ENCODE measurements at regions not wholly inside any gene's neighbourhood (a gene's known extent, or its start where the extent isn't known, plus 50 kb on each side); places are given as distances from the start of the nearest gene placed in this dataset.

GRCh38 chr20:7741866-7742265 lies 198.4 kb downstream of the HAO1 start:
- no peaks in the 10 kb centered on the region for H3K27me3 ChIP-seq (ENCODE audit: insufficient read depth, low read length)
- H3K27ac ChIP-seq (ENCODE audit: low read depth, low read length): no peak overlapping the region
- H3K4me1 ChIP-seq (ENCODE audit: insufficient read depth, low read length): no peaks in the 10 kb centered on the region
- H3K4me3 ChIP-seq (ENCODE audit: low read length): no peak overlapping the region
- H3K9me3 ChIP-seq (ENCODE audit: insufficient read depth, low read depth, low read length): no peaks in the 10 kb centered on the region
- no peaks in the 10 kb centered on the region for H3K36me3 ChIP-seq (ENCODE audit: insufficient read depth, low read length)
- 95% methylated on average over 2 of the region's 2 CpGs for WGBS
- H3K9ac ChIP-seq (ENCODE audit: low read depth, low read length): no peak overlapping the region

- 92% methylated on average over 2 of the region's 2 CpGs for WGBS
- Histone ChIP-seq H3K4me3 (ENCODE audit: low read length) (no peak overlapping the region), H3K4me1 (ENCODE audit: insufficient read depth, low read length) (no peaks in the 10 kb centered on the region), H3K27me3 (ENCODE audit: insufficient read depth, low read length) (no peaks in the 10 kb centered on the region), H3K9ac (ENCODE audit: low read depth, low read length) (no peak overlapping the region), H3K36me3 (ENCODE audit: insufficient read depth, low read length) (no peaks in the 10 kb centered on the region), H3K9me3 (ENCODE audit: insufficient read depth, low read depth, low read length) (no peaks in the 10 kb centered on the region), H3K27ac (ENCODE audit: low read depth, low read length) (no peak overlapping the region)
Observed at GRCh38 chr20:7742479-7742878, 197.8 kb downstream of the HAO1 start.

- WGBS: 100% methylated on average over 1 of the region's 1 CpG
- H3K4me1 ChIP-seq (ENCODE audit: insufficient read depth, low read length): no peaks in the 10 kb centered on the region
- H3K27ac ChIP-seq (ENCODE audit: low read depth, low read length): no peak overlapping the region
- no peak overlapping the region for H3K4me3 ChIP-seq (ENCODE audit: low read length)
- H3K9me3 ChIP-seq (ENCODE audit: insufficient read depth, low read depth, low read length): no peaks in the 10 kb centered on the region
- no peaks in the 10 kb centered on the region for H3K36me3 ChIP-seq (ENCODE audit: insufficient read depth, low read length)
- no peaks in the 10 kb centered on the region for H3K27me3 ChIP-seq (ENCODE audit: insufficient read depth, low read length)
- H3K9ac ChIP-seq (ENCODE audit: low read depth, low read length): no peak overlapping the region
Observed at GRCh38 chr20:7744411-7744810, 195.8 kb downstream of the HAO1 start.

GRCh38 chr20:7748624-7749023 lies 191.6 kb downstream of the HAO1 start:
- no peaks in the 10 kb centered on the region for H3K9me3 ChIP-seq (ENCODE audit: insufficient read depth, low read depth, low read length)
- H3K36me3 ChIP-seq (ENCODE audit: insufficient read depth, low read length): no peaks in the 10 kb centered on the region
- H3K4me1 ChIP-seq (ENCODE audit: insufficient read depth, low read length): no peaks in the 10 kb centered on the region
- no peaks in the 10 kb centered on the region for H3K27me3 ChIP-seq (ENCODE audit: insufficient read depth, low read length)
- no peak overlapping the region for H3K27ac ChIP-seq (ENCODE audit: low read depth, low read length)
- no peak overlapping the region for H3K4me3 ChIP-seq (ENCODE audit: low read length)
- H3K9ac ChIP-seq (ENCODE audit: low read depth, low read length): no peak overlapping the region

GRCh38 chr20:7754102-7754501 lies 186.2 kb downstream of the HAO1 start:
- Histone ChIP-seq H3K9me3 (ENCODE audit: insufficient read depth, low read depth, low read length) (no peaks in the 10 kb centered on the region), H3K27me3 (ENCODE audit: insufficient read depth, low read length) (no peaks in the 10 kb centered on the region), H3K27ac (ENCODE audit: low read depth, low read length) (no peak overlapping the region), H3K36me3 (ENCODE audit: insufficient read depth, low read length) (no peaks in the 10 kb centered on the region), H3K4me1 (ENCODE audit: insufficient read depth, low read length) (no peaks in the 10 kb centered on the region), H3K4me3 (ENCODE audit: low read length) (no peak overlapping the region), H3K9ac (ENCODE audit: low read depth, low read length) (no peak overlapping the region)
- 100% methylated on average over 1 of the region's 1 CpG for WGBS

GRCh38 chr20:7758406-7758805 lies 181.9 kb downstream of the HAO1 start:
- 74% methylated on average over 2 of the region's 3 CpGs for WGBS
- no peak overlapping the region for H3K4me3 ChIP-seq (ENCODE audit: low read length)
- H3K9me3 ChIP-seq (ENCODE audit: insufficient read depth, low read depth, low read length): no peaks in the 10 kb centered on the region
- no peaks in the 10 kb centered on the region for H3K27me3 ChIP-seq (ENCODE audit: insufficient read depth, low read length)
- H3K36me3 ChIP-seq (ENCODE audit: insufficient read depth, low read length): no peaks in the 10 kb centered on the region
- no peaks in the 10 kb centered on the region for H3K4me1 ChIP-seq (ENCODE audit: insufficient read depth, low read length)
- no peak overlapping the region for H3K27ac ChIP-seq (ENCODE audit: low read depth, low read length)
- no peak overlapping the region for H3K9ac ChIP-seq (ENCODE audit: low read depth, low read length)

GRCh38 chr20:7760247-7761031 lies 179.8 kb downstream of the HAO1 start:
- no peaks in the 10 kb centered on the region for H3K27me3 ChIP-seq (ENCODE audit: insufficient read depth, low read length)
- H3K9ac ChIP-seq (ENCODE audit: low read depth, low read length): no peak overlapping the region
- H3K4me1 ChIP-seq (ENCODE audit: insufficient read depth, low read length): no peaks in the 10 kb centered on the region
- H3K36me3 ChIP-seq (ENCODE audit: insufficient read depth, low read length): no peaks in the 10 kb centered on the region
- WGBS: 91% methylated on average over 1 of the region's 1 CpG
- H3K4me3 ChIP-seq (ENCODE audit: low read length): no peak overlapping the region
- no peak overlapping the region for H3K27ac ChIP-seq (ENCODE audit: low read depth, low read length)
- no peaks in the 10 kb centered on the region for H3K9me3 ChIP-seq (ENCODE audit: insufficient read depth, low read depth, low read length)

- no peaks in the 10 kb centered on the region for H3K9me3 ChIP-seq (ENCODE audit: insufficient read depth, low read depth, low read length)
- H3K36me3 ChIP-seq (ENCODE audit: insufficient read depth, low read length): no peaks in the 10 kb centered on the region
- no peaks in the 10 kb centered on the region for H3K27me3 ChIP-seq (ENCODE audit: insufficient read depth, low read length)
- no peak overlapping the region for H3K9ac ChIP-seq (ENCODE audit: low read depth, low read length)
- H3K4me1 ChIP-seq (ENCODE audit: insufficient read depth, low read length): no peaks in the 10 kb centered on the region
- no peak overlapping the region for H3K4me3 ChIP-seq (ENCODE audit: low read length)
- no peak overlapping the region for H3K27ac ChIP-seq (ENCODE audit: low read depth, low read length)
- 93% methylated on average over 2 of the region's 2 CpGs for WGBS
Observed at GRCh38 chr20:7765221-7765620, 175.0 kb downstream of the HAO1 start.

GRCh38 chr20:7770046-7770445 lies 170.2 kb downstream of the HAO1 start:
- no peaks in the 10 kb centered on the region for H3K36me3 ChIP-seq (ENCODE audit: insufficient read depth, low read length)
- 0 out of 2 replicates have a peak, but pooled peaks cover 4% of the 10 kb centered on the region for H3K9me3 ChIP-seq (ENCODE audit: insufficient read depth, low read depth, low read length)
- 91% methylated on average over 1 of the region's 2 CpGs for WGBS
- no peaks in the 10 kb centered on the region for H3K27me3 ChIP-seq (ENCODE audit: insufficient read depth, low read length)
- no peak overlapping the region for H3K27ac ChIP-seq (ENCODE audit: low read depth, low read length)
- no peaks in the 10 kb centered on the region for H3K4me1 ChIP-seq (ENCODE audit: insufficient read depth, low read length)
- no peak overlapping the region for H3K9ac ChIP-seq (ENCODE audit: low read depth, low read length)
- no peak overlapping the region for H3K4me3 ChIP-seq (ENCODE audit: low read length)

GRCh38 chr20:7770578-7770977 lies 169.7 kb downstream of the HAO1 start:
- no peak overlapping the region for H3K4me3 ChIP-seq (ENCODE audit: low read length)
- H3K4me1 ChIP-seq (ENCODE audit: insufficient read depth, low read length): no peaks in the 10 kb centered on the region
- H3K9me3 ChIP-seq (ENCODE audit: insufficient read depth, low read depth, low read length): peaks cover 10% of the 10 kb centered on the region; the same call in 1 of the 2 replicates
- WGBS: 97% methylated on average over 2 of the region's 2 CpGs
- no peaks in the 10 kb centered on the region for H3K27me3 ChIP-seq (ENCODE audit: insufficient read depth, low read length)
- no peak overlapping the region for H3K9ac ChIP-seq (ENCODE audit: low read depth, low read length)
- no peak overlapping the region for H3K27ac ChIP-seq (ENCODE audit: low read depth, low read length)
- no peaks in the 10 kb centered on the region for H3K36me3 ChIP-seq (ENCODE audit: insufficient read depth, low read length)

GRCh38 chr20:7772371-7772770 lies 167.9 kb downstream of the HAO1 start:
- Histone ChIP-seq H3K27me3 (ENCODE audit: insufficient read depth, low read length) (no peaks in the 10 kb centered on the region), H3K36me3 (ENCODE audit: insufficient read depth, low read length) (no peaks in the 10 kb centered on the region), H3K9ac (ENCODE audit: low read depth, low read length) (no peak overlapping the region), H3K27ac (ENCODE audit: low read depth, low read length) (no peak overlapping the region), H3K9me3 (ENCODE audit: insufficient read depth, low read depth, low read length) (peaks cover 28% of the 10 kb centered on the region), H3K4me3 (ENCODE audit: low read length) (no peak overlapping the region), H3K4me1 (ENCODE audit: insufficient read depth, low read length) (no peaks in the 10 kb centered on the region)
- WGBS: over 99% methylated on average over 2 of the region's 2 CpGs

- Histone ChIP-seq H3K27ac (ENCODE audit: low read depth, low read length) (no peak overlapping the region), H3K36me3 (ENCODE audit: insufficient read depth, low read length) (no peaks in the 10 kb centered on the region), H3K4me3 (ENCODE audit: low read length) (no peak overlapping the region), H3K4me1 (ENCODE audit: insufficient read depth, low read length) (no peaks in the 10 kb centered on the region), H3K27me3 (ENCODE audit: insufficient read depth, low read length) (no peaks in the 10 kb centered on the region), H3K9me3 (ENCODE audit: insufficient read depth, low read depth, low read length) (peaks cover 28% of the 10 kb centered on the region), H3K9ac (ENCODE audit: low read depth, low read length) (no peak overlapping the region)
- WGBS: 93% methylated on average over 2 of the region's 2 CpGs
Observed at GRCh38 chr20:7773511-7773910, 166.7 kb downstream of the HAO1 start.

Data from HUES64 (cell line).